Testis (tissue), 2 donors: ENCODE measurements at regions not wholly inside any gene's neighbourhood (a gene's known extent, or its start where the extent isn't known, plus 50 kb on each side); places are given as distances from the start of the nearest gene placed in this dataset.

Source experiments
- DNase-seq: peaks from one replicate; pipeline ENCODE4 v3.0.0-alpha.2; 2019
- H3K27ac ChIP-seq, 2 donors: fragments of 200-600 bp; sonication (generic); one replicate each; pipeline ENCODE4 v1.5.1; 2019
- H3K27me3 ChIP-seq: fragments of 200-600 bp; sonication (generic); one replicate; pipeline ENCODE4 v1.5.1; 2019
- H3K36me3 ChIP-seq: fragments of 200-600 bp; sonication (generic); one replicate; pipeline ENCODE4 v1.5.1; 2017; ENCODE audit warnings: low read depth; ENCODE audit errors: missing control alignments
- H3K4me1 ChIP-seq: fragments of 200-600 bp; sonication (generic); one replicate; pipeline ENCODE4 v1.5.1; 2019
- H3K4me3 ChIP-seq, 2 donors: fragments of 200-600 bp; sonication (generic); one replicate each; pipeline ENCODE4 v1.5.1; 2017 to 2019
- H3K9me3 ChIP-seq: fragments of 200-600 bp; sonication (generic); one replicate; pipeline ENCODE4 v1.5.1; 2017
- CTCF ChIP-seq, 3 experiments: fragments of 450-650 bp in 2 of 3; fragments of 200-600 bp in 1 of 3; sonication (generic) in 1 of 3; IDR thresholded peaks; one replicate each; pipeline ENCODE4 v1.5.1; 2016 to 2019; ENCODE audit warnings: antibody characterized with exemption in 3 of 3, mild to moderate bottlenecking in 2 of 3, moderate library complexity in 1 of 3
- POLR2A ChIP-seq: fragments of 450-650 bp; IDR thresholded peaks from one replicate; pipeline ENCODE4 v1.6.1; 2017; ENCODE audit warnings: antibody characterized with exemption, mild to moderate bottlenecking, moderate library complexity
- WGBS, 2 donors: methylation state at CpG; one replicate each; pipeline ENCODE4 v1.1.5; 2018; 5-methylcytosine and 5-hydroxymethylcytosine counted together
- intact Hi-C: fragments of 100-400 bp; cut with DNase I; formaldehyde crosslinking; loops from one replicate; pipeline ENCODE4 v1.15.1; 2023; ENCODE audit warnings: low total_unique reads

DNA sequence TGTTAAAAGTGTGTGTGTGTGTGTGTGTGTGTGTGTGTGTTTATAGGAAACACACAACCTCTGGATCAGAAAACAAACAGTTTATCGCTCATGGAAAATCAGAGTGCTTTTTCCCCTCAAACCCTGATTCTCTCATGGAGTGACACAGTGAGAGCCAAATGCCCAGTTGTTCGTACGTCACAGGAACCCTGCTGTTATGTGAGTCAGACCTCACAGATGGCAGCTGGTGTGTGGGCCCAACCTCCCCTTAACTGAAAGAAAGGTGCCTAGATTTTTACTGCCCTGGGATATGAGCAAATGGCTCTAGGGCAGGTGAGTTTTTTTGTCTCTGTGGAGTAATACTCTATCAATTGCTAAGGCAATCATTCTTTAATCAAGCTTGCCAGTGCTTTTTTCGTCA lies 1788.1 kb downstream of the BRINP3 start:
- TF ChIP-seq CTCF (IDR thresholded peaks at IDR 0.05) (no peak), POLR2A (no peak)

GRCh38 chr1:188700116-188700515 lies 1777.5 kb downstream of the BRINP3 start:
- TF ChIP-seq POLR2A (no peak), CTCF (IDR thresholded peaks at IDR 0.05) (no peak)
- Histone ChIP-seq H3K4me1 (no peaks in the 10 kb centered on the region), H3K4me3 (no peak overlapping the region), H3K27ac (no peak overlapping the region), H3K9me3 (no peaks in the 10 kb centered on the region), H3K36me3 (no peaks in the 10 kb centered on the region), H3K27me3 (no peaks in the 10 kb centered on the region)
- no peak for DNase-seq
- intact Hi-C loops, result no loop called here
- WGBS, 2 donors, result 92 to 93% methylated on average over 2 of the region's 2 CpGs

More for the DNA sequence above, 1788.1 kb downstream of the BRINP3 start:
- Histone ChIP-seq H3K9me3 (no peaks in the 10 kb centered on the region), H3K4me1 (no peaks in the 10 kb centered on the region), H3K4me3 (no peak overlapping the region), H3K27ac (no peak overlapping the region), H3K27me3 (no peaks in the 10 kb centered on the region), H3K36me3 (no peaks in the 10 kb centered on the region)
- WGBS, 2 donors, result 76 to 77% methylated on average over 4 of the region's 4 CpGs
- DNase-seq, result no peak
- intact Hi-C loops, result no loop called here

- 86 to 88% methylated on average over 4 of the region's 4 CpGs for WGBS, 2 donors
- Histone ChIP-seq H3K4me3 (no peak overlapping the region), H3K9me3 (no peaks in the 10 kb centered on the region), H3K36me3 (no peaks in the 10 kb centered on the region), H3K4me1 (no peaks in the 10 kb centered on the region), H3K27me3 (no peaks in the 10 kb centered on the region), H3K27ac (no peak overlapping the region)
- TF ChIP-seq POLR2A, result no peak
- intact Hi-C loops, result no loop called here
- no peak for DNase-seq
Observed at GRCh38 chr1:188706742-188707141, 1770.9 kb downstream of the BRINP3 start.

GRCh38 chr1:188708795-188709535 lies 1768.7 kb downstream of the BRINP3 start:
- H3K4me3 ChIP-seq, result no peak overlapping the region
- peak; percentile 17 for DNase-seq
- no peak for TF ChIP-seq POLR2A
- no peak for TF ChIP-seq CTCF (IDR thresholded peaks at IDR 0.05)
- WGBS, 2 donors, result 63 to 65% methylated on average over 4 of the region's 4 CpGs
- H3K9me3 ChIP-seq, result no peaks in the 10 kb centered on the region
- H3K27ac ChIP-seq, result no peak overlapping the region
- no peaks in the 10 kb centered on the region for H3K27me3 ChIP-seq
- no peaks in the 10 kb centered on the region for H3K4me1 ChIP-seq
- intact Hi-C loops, result no loop called here
- no peaks in the 10 kb centered on the region for H3K36me3 ChIP-seq

GRCh38 chr1:188715566-188715965 lies 1762.1 kb downstream of the BRINP3 start:
- no peaks in the 10 kb centered on the region for H3K36me3 ChIP-seq
- H3K9me3 ChIP-seq, result no peaks in the 10 kb centered on the region
- TF ChIP-seq CTCF (IDR thresholded peaks at IDR 0.05), result no peak
- TF ChIP-seq POLR2A, result no peak
- no peak overlapping the region for H3K27ac ChIP-seq
- H3K27me3 ChIP-seq, result no peaks in the 10 kb centered on the region
- no peaks in the 10 kb centered on the region for H3K4me1 ChIP-seq
- H3K4me3 ChIP-seq, result no peak overlapping the region
- no peak for DNase-seq
- 66% methylated on average over 1 of the region's 1 CpG for WGBS, 2 donors
- intact Hi-C loops, result no loop called here
